Upper lobe of left lung (tissue), 4 donors: ENCODE measurements at regions not wholly inside any gene's neighbourhood (a gene's known extent, or its start where the extent isn't known, plus 50 kb on each side); places are given as distances from the start of the nearest gene placed in this dataset.

ENCODE experiments used
- POLR2A ChIP-seq, 4 donors: fragments of 450-650 bp; IDR thresholded peaks; one replicate each; pipeline ENCODE4 v1.5.1; 2016 to 2017; ENCODE audit warnings: antibody characterized with exemption in 4 of 4, mild to moderate bottlenecking in 2 of 4
- POLR2AphosphoS5 ChIP-seq, 2 donors: sonication (generic); formaldehyde crosslinking; IDR thresholded peaks; one replicate each; pipeline ENCODE4 v1.5.1; 2017; ENCODE audit warnings: antibody characterized with exemption in 2 of 2
- TF ChIP-seq, protein P1 (sequence below), 6 experiments: fragments of 450-650 bp in 4 of 6; fragments of 200-600 bp in 2 of 6; sonication (generic) in 2 of 6; IDR thresholded peaks; one replicate each; pipeline ENCODE4 v1.5.1; 2016 to 2019; ENCODE audit warnings: antibody characterized with exemption in 6 of 6

GRCh38 chr4:84126061-84126787 is 372.9 kb downstream of the NKX6-1 start:
- no peak for TF ChIP-seq POLR2A (IDR thresholded peaks at IDR 0.05)
- TF ChIP-seq, protein P1, sequence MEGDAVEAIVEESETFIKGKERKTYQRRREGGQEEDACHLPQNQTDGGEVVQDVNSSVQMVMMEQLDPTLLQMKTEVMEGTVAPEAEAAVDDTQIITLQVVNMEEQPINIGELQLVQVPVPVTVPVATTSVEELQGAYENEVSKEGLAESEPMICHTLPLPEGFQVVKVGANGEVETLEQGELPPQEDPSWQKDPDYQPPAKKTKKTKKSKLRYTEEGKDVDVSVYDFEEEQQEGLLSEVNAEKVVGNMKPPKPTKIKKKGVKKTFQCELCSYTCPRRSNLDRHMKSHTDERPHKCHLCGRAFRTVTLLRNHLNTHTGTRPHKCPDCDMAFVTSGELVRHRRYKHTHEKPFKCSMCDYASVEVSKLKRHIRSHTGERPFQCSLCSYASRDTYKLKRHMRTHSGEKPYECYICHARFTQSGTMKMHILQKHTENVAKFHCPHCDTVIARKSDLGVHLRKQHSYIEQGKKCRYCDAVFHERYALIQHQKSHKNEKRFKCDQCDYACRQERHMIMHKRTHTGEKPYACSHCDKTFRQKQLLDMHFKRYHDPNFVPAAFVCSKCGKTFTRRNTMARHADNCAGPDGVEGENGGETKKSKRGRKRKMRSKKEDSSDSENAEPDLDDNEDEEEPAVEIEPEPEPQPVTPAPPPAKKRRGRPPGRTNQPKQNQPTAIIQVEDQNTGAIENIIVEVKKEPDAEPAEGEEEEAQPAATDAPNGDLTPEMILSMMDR (IDR thresholded peaks at IDR 0.05): no peak
- TF ChIP-seq POLR2AphosphoS5 (IDR thresholded peaks at IDR 0.05): no peak
